ENCODE measurements at regions not wholly inside any gene's neighbourhood (a gene's known extent, or its start where the extent isn't known, plus 50 kb on each side); places are given as distances from the start of the nearest gene placed in this dataset.

DNA sequence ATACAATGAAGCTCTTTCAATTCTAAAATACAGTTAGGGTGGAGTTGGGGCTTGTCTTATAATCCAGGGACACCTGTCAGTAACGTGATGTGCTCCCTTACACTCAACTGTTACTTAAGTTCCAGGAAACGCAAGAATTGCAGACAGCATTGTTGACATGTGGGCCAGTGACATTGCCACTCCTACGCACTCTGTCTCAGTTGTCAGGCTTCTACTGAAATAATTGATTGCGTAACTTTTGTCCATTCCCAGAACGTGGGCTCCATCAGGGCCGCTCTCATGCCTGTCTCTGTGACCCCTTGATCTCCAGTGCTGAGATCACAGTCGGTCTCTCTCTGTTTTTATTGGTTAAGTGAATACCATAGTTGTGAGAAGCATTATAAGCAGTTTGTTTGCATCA is 487.8 kb downstream of the GALR1 start:
- TF ChIP-seq, protein P1, sequence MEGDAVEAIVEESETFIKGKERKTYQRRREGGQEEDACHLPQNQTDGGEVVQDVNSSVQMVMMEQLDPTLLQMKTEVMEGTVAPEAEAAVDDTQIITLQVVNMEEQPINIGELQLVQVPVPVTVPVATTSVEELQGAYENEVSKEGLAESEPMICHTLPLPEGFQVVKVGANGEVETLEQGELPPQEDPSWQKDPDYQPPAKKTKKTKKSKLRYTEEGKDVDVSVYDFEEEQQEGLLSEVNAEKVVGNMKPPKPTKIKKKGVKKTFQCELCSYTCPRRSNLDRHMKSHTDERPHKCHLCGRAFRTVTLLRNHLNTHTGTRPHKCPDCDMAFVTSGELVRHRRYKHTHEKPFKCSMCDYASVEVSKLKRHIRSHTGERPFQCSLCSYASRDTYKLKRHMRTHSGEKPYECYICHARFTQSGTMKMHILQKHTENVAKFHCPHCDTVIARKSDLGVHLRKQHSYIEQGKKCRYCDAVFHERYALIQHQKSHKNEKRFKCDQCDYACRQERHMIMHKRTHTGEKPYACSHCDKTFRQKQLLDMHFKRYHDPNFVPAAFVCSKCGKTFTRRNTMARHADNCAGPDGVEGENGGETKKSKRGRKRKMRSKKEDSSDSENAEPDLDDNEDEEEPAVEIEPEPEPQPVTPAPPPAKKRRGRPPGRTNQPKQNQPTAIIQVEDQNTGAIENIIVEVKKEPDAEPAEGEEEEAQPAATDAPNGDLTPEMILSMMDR (conservative IDR thresholded peaks at IDR 0.05; ENCODE audit: low read depth, low read length) = no peak
- no peak for DNase-seq (ENCODE audit: low read depth)
- H3K4me3 ChIP-seq (ENCODE audit: low read depth, low read length) = no peak overlapping the region

DNA sequence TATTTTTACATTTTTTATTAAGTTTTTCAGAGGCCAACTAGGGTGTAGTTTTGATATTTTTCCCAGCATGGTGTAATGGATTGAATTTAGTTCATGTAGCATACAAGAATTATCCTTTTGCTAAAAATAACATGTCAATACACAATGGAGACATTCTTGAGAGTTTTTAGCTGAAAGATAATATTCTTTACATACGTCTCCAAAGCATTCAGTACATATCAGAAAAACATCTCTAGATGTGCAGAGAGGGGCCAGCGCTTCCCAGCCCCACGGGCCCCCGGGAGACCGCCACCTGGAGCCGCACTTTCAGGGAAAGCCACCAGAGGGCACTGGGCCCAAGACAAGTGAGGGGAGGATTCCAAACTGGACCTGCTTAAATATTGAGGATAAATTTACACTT is 499.4 kb downstream of the GALR1 start:
- DNase-seq (ENCODE audit: low read depth) = no peak
- H3K4me3 ChIP-seq (ENCODE audit: low read depth, low read length) = no peak overlapping the region
- TF ChIP-seq, protein P1 (conservative IDR thresholded peaks at IDR 0.05; ENCODE audit: low read depth, low read length) = peak; percentile 38

DNA sequence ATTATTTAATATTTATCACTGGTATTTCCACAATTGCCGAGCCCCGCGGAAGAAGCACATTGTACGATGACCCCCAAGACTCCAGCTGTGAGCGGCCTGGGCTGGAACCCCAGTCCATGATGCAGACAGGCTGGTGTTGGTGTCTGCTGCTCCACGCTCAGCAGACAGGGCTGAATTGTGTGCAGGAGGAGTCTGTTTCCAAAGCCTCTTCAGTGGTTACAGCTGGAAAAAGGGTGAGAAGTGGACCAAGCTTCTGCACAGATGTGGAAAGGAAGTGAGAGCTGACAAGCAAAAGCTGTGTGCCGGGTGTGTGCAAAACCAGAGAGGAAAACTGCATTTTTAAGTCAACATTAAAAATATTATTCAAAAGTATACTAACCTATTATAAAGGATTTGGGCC is 500.4 kb downstream of the GALR1 start:
- no peak overlapping the region for H3K4me3 ChIP-seq (ENCODE audit: low read depth, low read length)
- TF ChIP-seq, protein P1 (conservative IDR thresholded peaks at IDR 0.05; ENCODE audit: low read depth, low read length) = no peak
- no peak for DNase-seq (ENCODE audit: low read depth)

DNA sequence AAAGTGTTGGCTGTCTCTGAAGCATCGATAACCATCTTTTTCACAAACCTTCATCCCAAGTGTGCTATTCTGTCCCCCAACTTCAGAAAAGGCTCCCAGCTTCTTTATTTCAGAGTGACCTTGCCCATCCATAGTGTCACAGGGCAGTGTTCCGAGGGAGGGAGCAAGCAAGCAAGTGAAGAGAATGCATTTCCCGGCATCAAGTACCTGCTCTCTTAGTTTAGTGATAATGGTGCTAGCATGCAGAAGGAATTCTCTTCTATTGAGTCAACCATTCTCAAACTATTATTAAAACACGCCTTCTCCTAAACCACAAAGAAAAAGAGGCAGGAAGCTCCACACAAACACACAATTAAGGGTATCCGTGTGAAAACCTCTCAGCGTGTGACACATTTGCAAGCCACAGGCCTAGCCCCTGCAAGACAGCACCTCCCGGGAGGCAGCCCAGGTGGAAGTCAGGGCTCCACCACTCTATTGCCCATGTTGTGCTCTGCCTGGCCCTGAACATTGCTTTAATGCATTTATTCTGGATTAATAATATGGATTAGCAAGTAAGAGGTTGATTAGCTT is 504.9 kb downstream of the GALR1 start:
- no peak overlapping the region for H3K4me3 ChIP-seq (ENCODE audit: low read depth, low read length)
- DNase-seq (ENCODE audit: low read depth) = no peak
- TF ChIP-seq, protein P1 (conservative IDR thresholded peaks at IDR 0.05; ENCODE audit: low read depth, low read length) = no peak

DNA sequence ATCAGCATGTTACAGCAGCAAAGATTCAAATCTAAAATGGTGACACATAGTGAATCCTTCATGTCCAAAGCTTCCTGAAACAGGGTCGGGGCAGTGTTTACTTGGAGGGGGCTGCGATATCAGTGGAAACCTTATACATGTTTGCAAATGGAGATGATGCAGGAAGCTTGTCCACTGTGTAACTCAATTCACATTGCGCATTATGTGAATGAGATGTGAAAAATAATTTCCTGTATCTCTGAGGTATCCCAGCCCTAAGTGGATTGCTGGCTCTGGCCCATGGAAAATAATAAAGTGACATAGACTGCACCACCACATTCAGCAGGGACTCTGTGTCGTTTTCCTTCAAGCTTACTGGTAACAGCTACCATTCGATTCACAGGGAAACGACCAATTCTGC is 505.5 kb downstream of the GALR1 start:
- DNase-seq (ENCODE audit: low read depth) = no peak
- H3K4me3 ChIP-seq (ENCODE audit: low read depth, low read length) = no peak overlapping the region
- TF ChIP-seq, protein P1 (conservative IDR thresholded peaks at IDR 0.05; ENCODE audit: low read depth, low read length) = no peak

DNA sequence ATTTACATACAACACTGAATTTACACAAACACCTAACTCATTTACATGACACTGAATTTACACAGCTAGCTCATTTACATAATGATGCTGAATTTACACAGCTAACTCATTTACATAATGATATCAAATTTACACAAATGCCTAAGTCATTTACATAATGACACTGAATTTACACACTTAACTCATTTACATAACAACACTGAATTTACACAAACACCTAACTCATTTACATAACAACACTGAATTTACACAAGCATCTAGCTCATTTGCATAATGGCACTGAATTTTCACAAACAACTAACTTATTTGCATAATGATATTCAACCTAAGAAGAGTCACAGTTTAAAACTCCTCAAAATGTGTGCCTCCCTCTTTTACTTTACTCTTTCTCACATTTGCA is 511.7 kb downstream of the GALR1 start:
- no peak for DNase-seq (ENCODE audit: low read depth)
- TF ChIP-seq, protein P1 (conservative IDR thresholded peaks at IDR 0.05; ENCODE audit: low read depth, low read length) = no peak
- no peak overlapping the region for H3K4me3 ChIP-seq (ENCODE audit: low read depth, low read length)

DNA sequence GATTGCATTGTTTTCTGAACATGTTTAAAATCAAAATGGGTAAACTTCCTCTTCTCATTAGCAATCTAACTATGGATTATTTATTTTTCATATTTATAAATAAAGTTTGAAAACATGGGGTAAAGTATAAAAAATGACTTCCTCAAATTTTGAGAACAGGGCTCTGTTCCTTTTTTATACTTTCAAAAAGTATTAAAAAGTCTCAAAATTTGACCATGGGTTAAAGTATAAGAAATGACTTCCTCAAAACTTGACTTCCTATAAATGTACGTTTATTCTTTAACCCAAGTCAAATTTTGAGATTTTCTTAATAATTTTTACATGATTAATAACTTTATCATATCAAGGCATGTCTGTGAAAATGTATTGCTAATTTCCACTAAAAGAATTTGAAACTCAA is 512.4 kb downstream of the GALR1 start:
- TF ChIP-seq, protein P1 (conservative IDR thresholded peaks at IDR 0.05; ENCODE audit: low read depth, low read length) = no peak
- H3K4me3 ChIP-seq (ENCODE audit: low read depth, low read length) = no peak overlapping the region
- no peak for DNase-seq (ENCODE audit: low read depth)
